ENCODE measurements at regions not wholly inside any gene's neighbourhood (a gene's known extent, or its start where the extent isn't known, plus 50 kb on each side); places are given as distances from the start of the nearest gene placed in this dataset.

- no peak for DNase-seq (ENCODE audit: extremely low spot score)
- no peak for TF ChIP-seq CTCF (IDR thresholded peaks at IDR 0.05; ENCODE audit: control extremely low read depth, extremely low read depth, low read depth, missing control alignments)
- CTCF ChIA-PET: no interaction called here
- POLR2A ChIA-PET: no interaction called here
These were observed 755.2 kb upstream of the SORCS1 start for GRCh38 chr10:107919626-107920235.

DNA sequence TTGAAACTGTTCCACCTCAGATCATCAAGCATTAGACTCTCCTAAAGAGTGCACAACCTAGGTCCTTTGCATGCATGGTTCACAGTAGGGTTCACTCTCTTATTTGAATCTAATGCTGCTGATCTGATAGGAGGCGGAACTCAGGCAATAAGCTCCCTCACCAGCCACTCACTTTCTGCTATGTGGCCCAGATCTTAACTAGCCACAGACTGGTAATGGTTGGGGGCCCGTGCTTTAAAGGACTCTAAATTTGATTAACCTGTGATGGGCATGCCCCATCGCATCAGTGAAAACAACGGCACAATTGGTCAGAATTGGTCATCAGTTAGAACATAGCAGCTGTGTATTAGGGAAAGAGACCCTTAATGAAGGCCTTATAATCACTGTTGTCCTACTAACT is 753.7 kb upstream of the SORCS1 start:
- DNase-seq (ENCODE audit: extremely low spot score): no peak
- POLR2A ChIA-PET: no interaction called here
- no peak for TF ChIP-seq CTCF (IDR thresholded peaks at IDR 0.05; ENCODE audit: control extremely low read depth, extremely low read depth, low read depth, missing control alignments)
- CTCF ChIA-PET: interaction anchor here (1.4 kb wide), 1 partner anchor 30 kb away, joined by 3 read pairs; no protein-coding TSS in a partner anchor

- ChIA-PET POLR2A (no interaction called here), CTCF (no interaction called here)
- no peak for TF ChIP-seq CTCF (IDR thresholded peaks at IDR 0.05; ENCODE audit: control extremely low read depth, extremely low read depth, low read depth, missing control alignments)
- DNase-seq (ENCODE audit: extremely low spot score): peak; percentile 8
These were observed 750.7 kb upstream of the SORCS1 start for GRCh38 chr10:107915215-107915610.

DNA sequence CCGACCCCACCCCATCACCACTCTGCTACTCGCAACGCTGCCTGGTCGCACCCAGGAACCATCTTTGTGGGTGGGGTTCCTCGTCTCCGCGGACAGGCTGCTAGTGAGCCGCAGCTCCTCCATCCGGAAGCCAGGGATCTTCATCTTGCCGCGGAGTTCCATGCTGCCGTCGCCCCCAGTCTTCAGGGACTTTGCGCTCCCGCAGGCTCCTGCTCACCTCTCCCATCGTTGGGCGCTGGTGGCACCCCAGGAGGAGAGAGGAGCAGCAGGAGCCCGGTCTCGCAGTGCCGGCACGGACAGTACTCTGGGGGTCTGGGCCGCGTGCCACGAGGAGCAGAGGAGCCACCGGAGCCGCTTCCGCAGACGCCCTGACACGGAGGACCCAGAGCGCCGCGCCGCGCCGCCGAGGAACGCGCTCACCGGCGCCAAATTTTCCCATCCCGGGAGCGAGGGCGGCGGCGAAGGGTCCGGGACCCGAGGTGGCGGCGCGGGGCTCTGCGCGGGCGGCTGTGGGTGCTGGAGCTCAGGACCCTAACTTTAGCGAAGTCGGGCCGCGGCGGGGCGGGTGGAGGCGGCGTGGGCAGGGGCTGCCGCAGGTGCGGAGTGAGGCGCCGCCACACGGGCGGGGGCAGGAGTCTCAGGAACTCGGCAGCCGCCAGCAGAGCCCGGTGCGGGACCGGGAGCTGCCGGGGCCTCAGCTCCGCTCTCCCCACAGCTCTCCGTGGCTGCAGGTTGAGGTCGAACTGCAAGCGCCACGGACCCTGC is 750.1 kb upstream of the SORCS1 start:
- CTCF ChIA-PET: interaction anchor here (1.3 kb wide), 1 partner anchor 8 kb away, joined by 4 read pairs; no protein-coding TSS in a partner anchor
- POLR2A ChIA-PET: no interaction called here
- no peak for TF ChIP-seq CTCF (IDR thresholded peaks at IDR 0.05; ENCODE audit: control extremely low read depth, extremely low read depth, low read depth, missing control alignments)
- DNase-seq (ENCODE audit: extremely low spot score): peak; percentile 12

GRCh38 chr10:107913317-107914294 is 749.1 kb upstream of the SORCS1 start:
- ChIA-PET POLR2A (interaction anchor here (0.6 kb wide), 1 partner anchor 78 kb away, joined by 3 read pairs; no protein-coding TSS in a partner anchor), CTCF (interaction anchor here (0.8 to 1.3 kb wide), 3 partner anchors 9 to 290 kb away, joined by 3 to 4 read pairs (median 3); no protein-coding TSS in a partner anchor)
- no peak for TF ChIP-seq CTCF (IDR thresholded peaks at IDR 0.05; ENCODE audit: control extremely low read depth, extremely low read depth, low read depth, missing control alignments)

GRCh38 chr10:107901076-107901475 is 736.6 kb upstream of the SORCS1 start:
- ChIA-PET CTCF (no interaction called here), POLR2A (no interaction called here)
- DNase-seq (ENCODE audit: extremely low spot score): no peak
- TF ChIP-seq CTCF (IDR thresholded peaks at IDR 0.05; ENCODE audit: control extremely low read depth, extremely low read depth, low read depth, missing control alignments): no peak

More at GRCh38 chr10:107913317-107914294, 749.1 kb upstream of the SORCS1 start:
- no peak for DNase-seq (ENCODE audit: extremely low spot score)

Measured in GM10248 (cell line).